CD14-positive monocyte (primary cell): ENCODE measurements at regions not wholly inside any gene's neighbourhood (a gene's known extent, or its start where the extent isn't known, plus 50 kb on each side); places are given as distances from the start of the nearest gene placed in this dataset.

Experiments used
- DNase-seq, 3 donors: peaks; one replicate each; pipeline ENCODE4 v3.0.0-alpha.2; 2011 to 2022
- H2AFZ ChIP-seq: 2 replicates; pipeline ENCODE4 v1.6.0; 2012; ENCODE audit warnings: mild to moderate bottlenecking, low read depth, low read length, inconsistent platforms; ENCODE audit not compliant: insufficient read depth, poor library complexity, severe bottlenecking
- H3K27ac ChIP-seq, 2 donors: 1 replicate in 1 of 2; 2 replicates in 1 of 2; pipeline ENCODE4 v1.5.1; 2012 to 2013; ENCODE audit warnings: low read length in 2 of 2, control low read depth in 1 of 2, inconsistent platforms in 1 of 2, low read depth in 1 of 2, mild to moderate bottlenecking in 1 of 2
- H3K27me3 ChIP-seq, 2 donors: one replicate each; pipeline versions ENCODE4 v1.6.0 to v1.6.1; 2011 to 2013; ENCODE audit warnings: low read length in 2 of 2; ENCODE audit not compliant: control insufficient read depth in 2 of 2, insufficient read depth in 2 of 2
- H3K36me3 ChIP-seq, 2 donors: replicated peaks in 1 of 2; 1 replicate in 1 of 2; 2 replicates in 1 of 2; pipeline versions ENCODE4 v1.5.1 to v1.6.1; 2012 to 2013; ENCODE audit warnings: low read length in 2 of 2, control low read depth in 1 of 2, inconsistent platforms in 1 of 2, mild to moderate bottlenecking in 1 of 2; ENCODE audit not compliant: insufficient read depth in 2 of 2, control insufficient read depth in 1 of 2
- H3K4me1 ChIP-seq, 2 donors: 1 replicate in 1 of 2; 2 replicates in 1 of 2; pipeline versions ENCODE4 v1.5.1 to v1.6.1; 2012 to 2013; ENCODE audit warnings: low read length in 2 of 2, control low read depth in 1 of 2, inconsistent platforms in 1 of 2, mild to moderate bottlenecking in 1 of 2, moderate library complexity in 1 of 2; ENCODE audit not compliant: insufficient read depth in 2 of 2, control insufficient read depth in 1 of 2
- H3K4me2 ChIP-seq: replicated peaks from 2 replicates; pipeline ENCODE3; 2012; ENCODE audit warnings: low read length, moderate library complexity, mild to moderate bottlenecking; ENCODE audit not compliant: poor library complexity, severe bottlenecking; ENCODE audit errors: extremely low read depth
- H3K4me3 ChIP-seq, 3 experiments: fragments of 200-600 bp in 1 of 3; sonication (generic) in 1 of 3; replicated peaks in 1 of 3; 1 replicate in 2 of 3; 2 replicates in 1 of 3; pipeline ENCODE4 v1.5.1; 2011 to 2013; ENCODE audit warnings: low read length in 3 of 3, mild to moderate bottlenecking in 3 of 3, control low read depth in 2 of 3, low read depth in 2 of 3, inconsistent platforms in 1 of 3, moderate library complexity in 1 of 3
- H3K79me2 ChIP-seq: 2 replicates; pipeline ENCODE4 v1.6.0; 2012; ENCODE audit warnings: mild to moderate bottlenecking, control low read depth, inconsistent platforms, low read length, moderate library complexity; ENCODE audit not compliant: insufficient read depth
- H3K9ac ChIP-seq: 2 replicates; pipeline ENCODE4 v1.6.0; 2017; ENCODE audit warnings: low read length, mild to moderate bottlenecking; ENCODE audit not compliant: insufficient read depth, poor library complexity, severe bottlenecking
- H3K9me3 ChIP-seq, 2 donors: replicated peaks in 1 of 2; 1 replicate in 1 of 2; 2 replicates in 1 of 2; pipeline versions ENCODE4 v1.5.1 to v1.6.1; 2012 to 2013; ENCODE audit warnings: low read length in 2 of 2, control low read depth in 1 of 2; ENCODE audit not compliant: control insufficient read depth in 1 of 2, insufficient read depth in 1 of 2
- H4K20me1 ChIP-seq: 2 replicates; pipeline ENCODE4 v1.6.0; 2012; ENCODE audit warnings: mild to moderate bottlenecking, low read length, control low read depth, moderate library complexity; ENCODE audit not compliant: insufficient read depth
- H3K27ac Mint-ChIP-seq, 7 donors: one replicate each; pipeline ENCODE4 v1.8.0; 2020; ENCODE audit warnings: mild to moderate bottlenecking in 7 of 7, mixed read lengths in 7 of 7, moderate library complexity in 6 of 7, inconsistent platforms in 2 of 7
- H3K27me3 Mint-ChIP-seq, 3 donors: one replicate each; pipeline ENCODE4 v1.8.0; 2021 to 2022; ENCODE audit warnings: low read depth in 3 of 3, mild to moderate bottlenecking in 3 of 3, mixed read lengths in 3 of 3, moderate library complexity in 3 of 3, inconsistent platforms in 1 of 3
- H3K36me3 Mint-ChIP-seq, 2 donors: one replicate each; pipeline ENCODE4 v1.8.0; 2020; ENCODE audit warnings: mixed read lengths in 2 of 2, inconsistent platforms in 1 of 2, mild to moderate bottlenecking in 1 of 2
- H3K4me1 Mint-ChIP-seq: one replicate; pipeline ENCODE4 v1.8.0; 2020; ENCODE audit warnings: mild to moderate bottlenecking, mixed read lengths
- H3K4me3 Mint-ChIP-seq, 2 donors: one replicate each; pipeline ENCODE4 v1.8.0; 2020; ENCODE audit warnings: mild to moderate bottlenecking in 2 of 2, mixed read lengths in 2 of 2, moderate library complexity in 1 of 2
- H3K9me3 Mint-ChIP-seq, 7 donors: one replicate each; pipeline ENCODE4 v1.8.0; 2020 to 2022; ENCODE audit warnings: mixed read lengths in 7 of 7, mild to moderate bottlenecking in 6 of 7, moderate library complexity in 6 of 7, inconsistent platforms in 2 of 7
- CTCF ChIP-seq: fragments of 200-600 bp; IDR thresholded peaks from one replicate; pipeline ENCODE4 v1.8.0; 2022; ENCODE audit warnings: antibody characterized with exemption, mild to moderate bottlenecking
- WGBS: methylation state at CpG from one replicate; pipeline ENCODE4 v1.1.5; 2013; ENCODE audit warnings: missing lambda C conversion rate; ENCODE audit not compliant: insufficient coverage; 5-methylcytosine and 5-hydroxymethylcytosine counted together
- intact Hi-C, 2 donors: fragments of 100-400 bp; cut with micrococcal nuclease; formaldehyde crosslinking; loops; one replicate each; pipeline versions ENCODE4 v1.15.0 to v1.15.1; 2023

GRCh38 chr2:164220265-164220664 lies 401.0 kb downstream of the GRB14 start:
- Histone ChIP-seq H3K27ac (no peak overlapping the region), H3K4me2 (no peak overlapping the region), H3K9ac (no peak overlapping the region), H4K20me1 (no peaks in the 10 kb centered on the region), H3K9me3 (no peaks in the 10 kb centered on the region), H3K36me3 (no peaks in the 10 kb centered on the region), H2AFZ (no peak overlapping the region), H3K4me1 (no peaks in the 10 kb centered on the region), H3K79me2 (no peaks in the 10 kb centered on the region), H3K27me3 (no peaks in the 10 kb centered on the region), H3K4me3 (no peak overlapping the region)
- 60% methylated on average over 1 of the region's 4 CpGs for WGBS
- H3K9me3 Mint-ChIP-seq: no peaks in the 10 kb centered on the region
- no peaks in the 10 kb centered on the region for H3K4me1 Mint-ChIP-seq
- TF ChIP-seq CTCF: no peak
- no peaks in the 10 kb centered on the region for H3K27me3 Mint-ChIP-seq
- intact Hi-C loops: no loop called here
- no peak overlapping the region for H3K27ac Mint-ChIP-seq
- DNase-seq: no peak
- no peak overlapping the region for H3K4me3 Mint-ChIP-seq
- H3K36me3 Mint-ChIP-seq: no peaks in the 10 kb centered on the region

- Histone ChIP-seq H3K4me3 (no peak overlapping the region), H3K9ac (no peak overlapping the region), H3K9me3 (no peaks in the 10 kb centered on the region), H2AFZ (no peak overlapping the region), H3K36me3 (no peaks in the 10 kb centered on the region), H3K4me2 (no peak overlapping the region), H4K20me1 (no peaks in the 10 kb centered on the region), H3K27me3 (no peaks in the 10 kb centered on the region), H3K79me2 (no peaks in the 10 kb centered on the region), H3K27ac (no peak overlapping the region), H3K4me1 (no peaks in the 10 kb centered on the region)
- Mint-ChIP-seq H3K36me3 (no peaks in the 10 kb centered on the region), H3K4me3 (no peak overlapping the region), H3K9me3 (peaks cover 0 to 12% (median 5%) of the 10 kb centered on the region in 7 donors), H3K27ac (no peak overlapping the region), H3K27me3 (peaks cover 0 to 2% (median 0%) of the 10 kb centered on the region in 3 donors), H3K4me1 (no peaks in the 10 kb centered on the region)
- WGBS: no CpG with 5 or more reads among the region's 1 CpG
- no peak for TF ChIP-seq CTCF
- no peak for DNase-seq
- intact Hi-C loops: no loop called here
These were observed 407.4 kb downstream of the GRB14 start for GRCh38 chr2:164213916-164214315.
